ENCODE measurements at regions not wholly inside any gene's neighbourhood (a gene's known extent, or its start where the extent isn't known, plus 50 kb on each side); places are given as distances from the start of the nearest gene placed in this dataset.

GRCh38 chr15:78695854-78696253 lies 54.8 kb upstream of the CHRNB4 start:
- TF ChIP-seq POLR2AphosphoS5 (IDR thresholded peaks at IDR 0.05) (no peak), CTCF (IDR thresholded peaks at IDR 0.05) (no peak)
